HEK293 (cell line): ENCODE measurements at regions not wholly inside any gene's neighbourhood (a gene's known extent, or its start where the extent isn't known, plus 50 kb on each side); places are given as distances from the start of the nearest gene placed in this dataset.

Experiments
- CTCF ChIA-PET: fragments of 350-600 bp; formaldehyde crosslinking; extraction: SDS; loops from one replicate; lab custom pipeline; 2021; ENCODE audit warnings: antibody characterized with exemption; lab: Yijun Ruan, JAX
- POLR2A ChIA-PET: fragments of 300-600 bp; formaldehyde crosslinking; extraction: SDS; loops from one replicate; lab custom pipeline; 2020; ENCODE audit warnings: antibody characterized with exemption, inconsistent platforms; lab: Yijun Ruan, JAX
- H3K27ac ChIP-seq: fragments of 200-500 bp; sonication (Bioruptor generic); 2 replicates; pipeline ENCODE4 v1.5.1; 2014; ENCODE audit warnings: low read depth, low read length, control low read depth, inconsistent platforms; ENCODE audit errors: extremely low read depth
- H3K36me3 ChIP-seq, 2 experiments: fragments of 200-500 bp in 1 of 2; sonication (Bioruptor generic) in 1 of 2; 1 replicate in 1 of 2; 2 replicates in 1 of 2; pipeline ENCODE4 v1.5.1; 2014 to 2017; ENCODE audit warnings: inconsistent platforms in 2 of 2, low read length in 2 of 2; ENCODE audit not compliant: control insufficient read depth in 2 of 2, insufficient read depth in 1 of 2
- H3K4me1 ChIP-seq: fragments of 200-500 bp; sonication (Bioruptor generic); 2 replicates; pipeline ENCODE4 v1.5.1; 2014; ENCODE audit warnings: mild to moderate bottlenecking, low read length, inconsistent platforms; ENCODE audit not compliant: control insufficient read depth, insufficient read depth
- H3K4me3 ChIP-seq: 2 replicates; pipeline ENCODE4 v1.5.1; 2011; ENCODE audit warnings: low read depth, mild to moderate bottlenecking, control low read depth, low read length, moderate library complexity
- H3K9me3 ChIP-seq: fragments of 200-500 bp; sonication (Bioruptor generic); 2 replicates; pipeline ENCODE4 v1.5.1; 2014; ENCODE audit warnings: low read depth, low read length, inconsistent platforms; ENCODE audit not compliant: control insufficient read depth, insufficient read depth
- BCL11B ChIP-seq: fragments of 450-650 bp; formaldehyde crosslinking; IDR thresholded peaks from 2 replicates; pipeline ENCODE4 v1.5.1; 2016; ENCODE audit warnings: low read depth, missing biosample characterization, missing genetic modification characterization
- GLI4 ChIP-seq: fragments of 450-650 bp; formaldehyde crosslinking; IDR thresholded peaks from 2 replicates; pipeline ENCODE4 v1.5.1; 2016; ENCODE audit warnings: missing biosample characterization, missing genetic modification characterization
- SETDB1 ChIP-seq: IDR thresholded peaks from one replicate; pipeline ENCODE4 v1.6.1; 2017; ENCODE audit warnings: mild to moderate bottlenecking, low read length, moderate library complexity, mixed read lengths; ENCODE audit not compliant: insufficient read length
- ZBTB1 ChIP-seq: fragments of 450-650 bp; formaldehyde crosslinking; IDR thresholded peaks from 2 replicates; pipeline ENCODE4 v1.5.1; 2016; ENCODE audit warnings: missing biosample characterization, missing genetic modification characterization
- ZBTB8A ChIP-seq: fragments of 450-650 bp; formaldehyde crosslinking; IDR thresholded peaks from 2 replicates; pipeline ENCODE4 v1.5.1; 2016; ENCODE audit warnings: missing biosample characterization, missing genetic modification characterization
- ZNF132 ChIP-seq: fragments of 450-650 bp; formaldehyde crosslinking; IDR thresholded peaks from 2 replicates; pipeline ENCODE4 v1.5.1; 2017; ENCODE audit warnings: missing biosample characterization, missing genetic modification characterization, borderline replicate concordance
- ZNF16 ChIP-seq: fragments of 450-650 bp; formaldehyde crosslinking; IDR thresholded peaks from 2 replicates; pipeline ENCODE4 v1.5.1; 2016; ENCODE audit warnings: low read depth, missing biosample characterization, missing genetic modification characterization
- ZNF174 ChIP-seq: fragments of 450-650 bp; formaldehyde crosslinking; IDR thresholded peaks from 2 replicates; pipeline ENCODE4 v1.5.0; 2017; ENCODE audit warnings: missing biosample characterization, mild to moderate bottlenecking, missing genetic modification characterization
- ZNF23 ChIP-seq: fragments of 450-650 bp; formaldehyde crosslinking; IDR thresholded peaks from 2 replicates; pipeline ENCODE4 v1.5.1; 2016; ENCODE audit warnings: missing biosample characterization, missing genetic modification characterization, borderline replicate concordance
- ZNF280C ChIP-seq: fragments of 450-650 bp; formaldehyde crosslinking; IDR thresholded peaks from 2 replicates; pipeline ENCODE4 v1.5.1; 2016; ENCODE audit warnings: missing biosample characterization, missing genetic modification characterization
- ZNF366 ChIP-seq: fragments of 450-650 bp; formaldehyde crosslinking; conservative IDR thresholded peaks from 2 replicates; pipeline ENCODE4 v1.5.1; 2016; ENCODE audit warnings: missing biosample characterization, missing genetic modification characterization
- ZNF394 ChIP-seq: fragments of 450-650 bp; formaldehyde crosslinking; IDR thresholded peaks from 2 replicates; pipeline ENCODE4 v1.5.1; 2016; ENCODE audit warnings: missing biosample characterization, missing genetic modification characterization, mild to moderate bottlenecking, moderate library complexity, borderline replicate concordance
- ZNF398 ChIP-seq: fragments of 450-650 bp; formaldehyde crosslinking; IDR thresholded peaks from 2 replicates; pipeline ENCODE4 v1.5.1; 2017; ENCODE audit warnings: missing biosample characterization, missing genetic modification characterization
- ZNF501 ChIP-seq: fragments of 450-650 bp; formaldehyde crosslinking; IDR thresholded peaks from 2 replicates; pipeline ENCODE4 v1.5.1; 2016; ENCODE audit warnings: missing biosample characterization, missing genetic modification characterization
- ZNF654 ChIP-seq: fragments of 450-650 bp; formaldehyde crosslinking; IDR thresholded peaks from 2 replicates; pipeline ENCODE4 v1.5.1; 2016; ENCODE audit warnings: low read depth, missing biosample characterization, missing genetic modification characterization
- ZNF843 ChIP-seq: fragments of 450-650 bp; formaldehyde crosslinking; IDR thresholded peaks from 2 replicates; pipeline ENCODE4 v1.5.1; 2016; ENCODE audit warnings: missing biosample characterization, missing genetic modification characterization
- ZSCAN4 ChIP-seq: fragments of 450-650 bp; formaldehyde crosslinking; IDR thresholded peaks from 2 replicates; pipeline ENCODE4 v1.5.1; 2017; ENCODE audit warnings: missing biosample characterization, missing genetic modification characterization
- TF ChIP-seq, protein P1 (sequence below): fragments of 450-650 bp; formaldehyde crosslinking; IDR thresholded peaks from 2 replicates; pipeline ENCODE4 v1.5.1; 2016; ENCODE audit warnings: missing biosample characterization, missing genetic modification characterization

GRCh38 chr6:168953461-168953860 lies 300.2 kb downstream of the THBS2 start:
- H3K27ac ChIP-seq: no peak overlapping the region
- no peaks in the 10 kb centered on the region for H3K4me1 ChIP-seq
- H3K9me3 ChIP-seq: no peaks in the 10 kb centered on the region
- ChIA-PET CTCF (interaction anchor here (1.2 to 1.3 kb wide), 2 partner anchors 13 to 878 kb away, joined by 3 read pairs; no protein-coding TSS in a partner anchor), POLR2A (no interaction called here)
- no peak for TF ChIP-seq ZNF132 (tag by site-specific recombination)
- TF ChIP-seq ZNF23 (tag by site-specific recombination): no peak
- H3K36me3 ChIP-seq: no peaks in the 10 kb centered on the region
- no peak overlapping the region for H3K4me3 ChIP-seq

DNA sequence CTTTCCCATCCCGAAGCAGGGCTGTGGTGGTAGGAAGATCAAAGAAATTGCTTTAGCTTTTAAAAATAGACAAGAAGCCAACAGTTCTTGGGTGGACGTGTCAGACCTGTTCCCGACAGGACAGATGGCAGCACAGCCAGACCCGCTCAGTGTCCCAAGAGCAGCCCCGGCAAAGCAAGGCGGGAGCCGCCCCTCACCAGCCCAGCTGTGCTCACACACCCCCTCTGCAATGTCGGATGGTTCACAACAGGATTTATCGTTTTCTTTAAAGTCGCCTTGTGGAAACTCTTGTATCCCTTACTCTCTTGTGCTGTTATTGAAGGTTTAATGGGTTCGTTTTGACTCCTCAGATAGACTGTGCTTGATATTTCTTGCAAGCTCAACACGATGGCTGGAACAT lies 302.4 kb downstream of the THBS2 start:
- Histone ChIP-seq H3K36me3 (no peaks in the 10 kb centered on the region), H3K9me3 (no peaks in the 10 kb centered on the region), H3K4me3 (no peak overlapping the region), H3K27ac (no peak overlapping the region), H3K4me1 (no peaks in the 10 kb centered on the region)
- TF ChIP-seq GLI4 (tag by site-specific recombination) (no peak), ZNF366 (tag by site-specific recombination) (no peak), ZNF501 (no peak), ZNF394 (tag by site-specific recombination) (no peak), ZNF174 (tag by site-specific recombination) (no peak), SETDB1 (no peak), ZNF654 (tag by site-specific recombination) (no peak), ZNF398 (tag by site-specific recombination) (no peak), BCL11B (tag by site-specific recombination) (no peak), ZNF280C (tag by site-specific recombination) (no peak)
- TF ChIP-seq, protein P1, sequence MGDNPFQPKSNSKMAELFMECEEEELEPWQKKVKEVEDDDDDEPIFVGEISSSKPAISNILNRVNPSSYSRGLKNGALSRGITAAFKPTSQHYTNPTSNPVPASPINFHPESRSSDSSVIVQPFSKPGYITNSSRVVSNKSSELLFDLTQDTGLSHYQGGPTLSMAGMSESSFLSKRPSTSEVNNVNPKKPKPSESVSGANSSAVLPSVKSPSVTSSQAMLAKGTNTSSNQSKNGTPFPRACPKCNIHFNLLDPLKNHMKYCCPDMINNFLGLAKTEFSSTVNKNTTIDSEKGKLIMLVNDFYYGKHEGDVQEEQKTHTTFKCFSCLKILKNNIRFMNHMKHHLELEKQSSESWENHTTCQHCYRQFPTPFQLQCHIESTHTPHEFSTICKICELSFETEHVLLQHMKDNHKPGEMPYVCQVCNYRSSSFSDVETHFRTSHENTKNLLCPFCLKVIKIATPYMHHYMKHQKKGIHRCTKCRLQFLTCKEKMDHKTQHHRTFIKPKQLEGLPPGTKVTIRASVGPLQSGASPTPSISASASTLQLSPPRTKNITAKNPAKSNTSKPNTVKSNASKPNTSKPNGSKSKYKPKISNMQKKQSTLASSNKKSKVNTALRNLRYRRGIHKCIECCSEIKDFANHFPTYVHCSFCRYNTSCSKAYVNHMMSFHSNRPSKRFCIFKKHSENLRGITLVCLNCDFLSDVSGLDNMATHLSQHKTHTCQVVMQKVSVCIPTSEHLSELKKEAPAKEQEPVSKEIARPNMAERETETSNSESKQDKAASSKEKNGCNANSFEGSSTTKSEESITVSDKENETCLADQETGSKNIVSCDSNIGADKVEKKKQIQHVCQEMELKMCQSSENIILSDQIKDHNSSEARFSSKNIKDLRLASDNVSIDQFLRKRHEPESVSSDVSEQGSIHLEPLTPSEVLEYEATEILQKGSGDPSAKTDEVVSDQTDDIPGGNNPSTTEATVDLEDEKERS (tag by site-specific recombination): no peak
- POLR2A ChIA-PET: no interaction called here
- CTCF ChIA-PET: interaction anchor here (0.5 to 1.4 kb wide), 2 partner anchors 839 to 1310 kb away, joined by 3 to 5 read pairs; no protein-coding TSS in a partner anchor

- Histone ChIP-seq H3K4me3 (no peak overlapping the region), H3K9me3 (no peaks in the 10 kb centered on the region), H3K27ac (no peak overlapping the region), H3K4me1 (no peaks in the 10 kb centered on the region), H3K36me3 (no peaks in the 10 kb centered on the region)
- no peak for TF ChIP-seq ZSCAN4 (tag by site-specific recombination)
- TF ChIP-seq ZNF16: no peak
- TF ChIP-seq ZBTB8A: no peak
- no peak for TF ChIP-seq ZNF843 (tag by site-specific recombination)
- TF ChIP-seq ZBTB1 (tag by site-specific recombination): no peak
- ChIA-PET POLR2A (no interaction called here), CTCF (interaction anchor here (0.5 to 1.4 kb wide), 2 partner anchors 839 to 1310 kb away, joined by 3 to 5 read pairs; no protein-coding TSS in a partner anchor)
Observed at GRCh38 chr6:168950858-168951214, 302.8 kb downstream of the THBS2 start.
